Hematopoietic multipotent progenitor cell treated with erythropoietin and hydrocortisone succinate and interleukin-3 and kit ligand, for 6 days (in vitro differentiated cells): ENCODE measurements at regions not wholly inside any gene's neighbourhood (a gene's known extent, or its start where the extent isn't known, plus 50 kb on each side); places are given as distances from the start of the nearest gene placed in this dataset.

ENCODE experiments used
- DNase-seq: peaks from one replicate; pipeline ENCODE4 v3.0.0-alpha.2; 2015

- no peak for DNase-seq
Observed at GRCh38 chr15:85312486-85312885, 67.9 kb upstream of the AKAP13 start.

- DNase-seq = peak; percentile 27
Observed at GRCh38 chr15:85312929-85313331, 67.5 kb upstream of the AKAP13 start.

- no peak for DNase-seq
Observed at GRCh38 chr15:85313339-85313738, 67.1 kb upstream of the AKAP13 start.

GRCh38 chr15:85314146-85314545 is 66.3 kb upstream of the AKAP13 start:
- DNase-seq = no peak

- DNase-seq = no peak
Observed at GRCh38 chr15:85314633-85315032, 65.8 kb upstream of the AKAP13 start.

- DNase-seq = no peak
Observed at GRCh38 chr15:85316244-85316934, 64.0 kb upstream of the AKAP13 start.

- peak; percentile 61 for DNase-seq
Observed at GRCh38 chr15:85318048-85318731, 62.2 kb upstream of the AKAP13 start.

GRCh38 chr15:85318732-85319076 is 61.7 kb upstream of the AKAP13 start:
- DNase-seq = no peak

GRCh38 chr15:85324202-85324601 is 56.2 kb upstream of the AKAP13 start:
- DNase-seq = no peak

GRCh38 chr15:85325834-85326233 is 54.6 kb upstream of the AKAP13 start:
- DNase-seq = no peak

- no peak for DNase-seq
Observed at GRCh38 chr15:85326291-85326690, 54.1 kb upstream of the AKAP13 start.

GRCh38 chr15:85327820-85328219 is 52.6 kb upstream of the AKAP13 start:
- DNase-seq = no peak

GRCh38 chr15:85329561-85330422 is 50.6 kb upstream of the AKAP13 start:
- DNase-seq = peak; percentile 57
